ENCODE measurements at regions not wholly inside any gene's neighbourhood (a gene's known extent, or its start where the extent isn't known, plus 50 kb on each side); places are given as distances from the start of the nearest gene placed in this dataset.
"Not testable (repeated sequence)": the region's sequence is repeated elsewhere in the genome, so short reads cannot be mapped to it uniquely, and the experiment has no call there.

DNA sequence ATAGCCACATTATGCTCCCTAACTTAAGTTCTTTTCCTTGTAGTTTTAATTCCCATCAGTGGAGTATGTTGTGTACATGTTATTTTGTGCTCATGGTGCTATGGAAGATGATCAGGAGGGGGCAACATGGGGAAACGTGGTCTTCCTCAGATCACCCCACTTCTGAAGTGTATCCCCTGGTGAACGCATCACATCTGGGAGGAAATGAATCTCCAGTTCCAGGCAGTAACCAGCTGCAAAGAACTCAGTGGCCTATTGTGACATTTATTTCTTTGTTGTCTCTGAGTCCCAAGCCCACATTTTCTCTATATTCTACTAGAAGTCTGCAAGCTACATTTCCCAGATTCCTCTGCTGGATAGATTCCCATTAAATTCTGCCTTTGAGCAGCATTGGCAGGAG lies 217.0 kb downstream of the SATB1 start:
- CTCF ChIA-PET, result no interaction called here
- H3K27me3 Mint-ChIP-seq (ENCODE audit: low read depth), result peaks cover 2% of the 10 kb centered on the region
- H3K4me3 Mint-ChIP-seq, result no peak overlapping the region
- H3K36me3 Mint-ChIP-seq (ENCODE audit: low read depth), result no peaks in the 10 kb centered on the region
- intact Hi-C loops (cut with micrococcal nuclease), result no loop called here
- no peak overlapping the region for H3K27ac Mint-ChIP-seq
- no peak for DNase-seq
- no peaks in the 10 kb centered on the region for H3K9me3 Mint-ChIP-seq
- H3K4me1 Mint-ChIP-seq (ENCODE audit: low read depth), result peaks cover 9% of the 10 kb centered on the region

DNA sequence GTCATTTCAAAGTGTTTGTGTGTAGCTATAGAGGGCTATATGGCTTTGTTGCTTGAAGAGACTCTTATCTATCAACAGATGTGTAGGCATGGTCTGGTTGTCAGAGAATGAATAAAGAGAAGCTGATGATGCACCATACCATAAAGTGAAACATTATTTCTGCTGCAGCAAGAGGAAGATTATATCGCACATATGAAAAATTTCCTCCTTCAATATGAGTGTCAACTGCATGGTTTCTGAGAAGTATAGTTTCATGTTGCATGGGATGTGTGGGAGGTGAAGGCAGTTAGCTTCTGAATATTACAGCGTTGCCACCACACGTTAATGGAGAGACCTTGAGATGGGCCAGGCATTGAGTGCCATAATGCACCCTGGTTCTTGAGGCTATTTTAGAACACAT lies 217.9 kb downstream of the SATB1 start:
- H3K27me3 Mint-ChIP-seq (ENCODE audit: low read depth), result peaks cover 2% of the 10 kb centered on the region
- peak; percentile 26 for DNase-seq
- H3K27ac Mint-ChIP-seq, result no peak overlapping the region
- CTCF ChIA-PET, result interaction anchor here (0.9 kb wide), 1 partner anchor 12 kb away, joined by 3 read pairs; no protein-coding TSS in a partner anchor
- H3K4me1 Mint-ChIP-seq (ENCODE audit: low read depth), result peaks cover 9% of the 10 kb centered on the region
- intact Hi-C loops (cut with micrococcal nuclease), result no loop called here
- no peaks in the 10 kb centered on the region for H3K36me3 Mint-ChIP-seq (ENCODE audit: low read depth)
- H3K4me3 Mint-ChIP-seq, result no peak overlapping the region
- no peaks in the 10 kb centered on the region for H3K9me3 Mint-ChIP-seq

DNA sequence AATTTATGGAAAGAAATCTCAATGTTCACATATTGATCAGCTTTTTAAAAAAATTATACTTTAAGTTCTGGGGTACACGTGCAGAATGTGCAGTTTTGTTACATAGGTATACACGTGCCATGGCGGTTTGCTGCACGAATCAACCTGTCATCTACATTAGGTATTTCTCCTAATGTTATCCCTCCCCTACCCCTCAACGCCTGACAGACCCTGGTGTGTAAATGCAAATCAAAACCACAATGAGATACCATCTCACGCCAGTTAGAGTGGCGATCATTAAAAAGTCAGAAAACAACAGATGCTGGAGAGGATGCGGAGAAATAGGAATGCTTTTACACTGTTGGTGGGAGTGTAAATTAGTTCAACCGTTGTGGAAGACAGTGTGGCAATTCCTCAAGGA lies 219.4 kb downstream of the SATB1 start:
- intact Hi-C loops (cut with micrococcal nuclease); H3K9me3 Mint-ChIP-seq; H3K4me3 Mint-ChIP-seq; DNase-seq; H3K36me3 Mint-ChIP-seq (ENCODE audit: low read depth); H3K4me1 Mint-ChIP-seq (ENCODE audit: low read depth); H3K27me3 Mint-ChIP-seq (ENCODE audit: low read depth); CTCF ChIA-PET; H3K27ac Mint-ChIP-seq: not testable (repeated sequence)

DNA sequence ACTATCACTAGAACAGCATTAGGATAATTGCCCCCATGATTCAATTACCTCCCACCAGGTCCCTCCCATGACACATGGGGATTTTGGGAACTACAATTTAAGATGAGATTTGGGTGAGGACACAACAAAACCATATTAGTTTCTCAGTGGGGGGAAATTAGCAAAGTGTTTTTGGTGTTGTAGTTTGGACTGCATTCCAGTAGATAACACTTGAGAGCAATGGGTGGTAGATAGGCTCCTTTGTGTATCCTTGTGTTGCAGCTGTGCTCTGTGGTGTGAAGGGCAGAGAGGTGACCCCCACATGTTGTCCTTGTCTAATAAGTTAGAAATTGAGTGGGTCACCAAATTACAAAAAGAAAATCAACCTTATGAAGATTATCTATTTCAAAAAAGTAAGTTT lies 223.8 kb downstream of the SATB1 start:
- Mint-ChIP-seq H3K27me3 (ENCODE audit: low read depth) (peaks cover 2% of the 10 kb centered on the region), H3K4me3 (no peak overlapping the region), H3K4me1 (ENCODE audit: low read depth) (no peaks in the 10 kb centered on the region), H3K9me3 (peaks cover 26% of the 10 kb centered on the region), H3K36me3 (ENCODE audit: low read depth) (peaks cover 3% of the 10 kb centered on the region), H3K27ac (no peak overlapping the region)
- intact Hi-C loops (cut with micrococcal nuclease), result no loop called here
- DNase-seq, result no peak
- CTCF ChIA-PET, result no interaction called here

DNA sequence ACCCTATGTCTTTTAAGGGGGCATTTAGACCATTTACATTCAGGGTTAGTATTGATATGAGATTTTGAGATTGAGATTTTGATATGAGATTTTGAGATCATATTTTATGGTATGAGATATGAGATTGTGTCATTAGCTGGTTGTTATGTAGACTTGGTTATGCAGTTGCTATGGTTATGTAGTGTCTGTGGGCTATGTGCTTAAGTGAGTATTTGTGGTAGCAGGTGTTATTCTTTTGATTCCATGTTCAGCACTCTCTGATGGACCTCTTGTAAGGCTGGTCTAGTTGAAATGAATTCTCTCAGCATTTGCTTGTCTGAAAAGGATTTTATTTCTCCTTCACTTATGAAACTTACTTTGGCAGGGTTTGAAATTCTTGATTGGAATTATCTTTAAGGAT lies 225.4 kb downstream of the SATB1 start:
- no peaks in the 10 kb centered on the region for H3K27me3 Mint-ChIP-seq (ENCODE audit: low read depth)
- intact Hi-C loops (cut with micrococcal nuclease), result no loop called here
- DNase-seq, result no peak
- H3K4me3 Mint-ChIP-seq, result no peak overlapping the region
- peaks cover 26% of the 10 kb centered on the region for H3K9me3 Mint-ChIP-seq
- H3K4me1 Mint-ChIP-seq (ENCODE audit: low read depth), result no peaks in the 10 kb centered on the region
- no peak overlapping the region for H3K27ac Mint-ChIP-seq
- peaks cover 3% of the 10 kb centered on the region for H3K36me3 Mint-ChIP-seq (ENCODE audit: low read depth)
- CTCF ChIA-PET, result no interaction called here

DNA sequence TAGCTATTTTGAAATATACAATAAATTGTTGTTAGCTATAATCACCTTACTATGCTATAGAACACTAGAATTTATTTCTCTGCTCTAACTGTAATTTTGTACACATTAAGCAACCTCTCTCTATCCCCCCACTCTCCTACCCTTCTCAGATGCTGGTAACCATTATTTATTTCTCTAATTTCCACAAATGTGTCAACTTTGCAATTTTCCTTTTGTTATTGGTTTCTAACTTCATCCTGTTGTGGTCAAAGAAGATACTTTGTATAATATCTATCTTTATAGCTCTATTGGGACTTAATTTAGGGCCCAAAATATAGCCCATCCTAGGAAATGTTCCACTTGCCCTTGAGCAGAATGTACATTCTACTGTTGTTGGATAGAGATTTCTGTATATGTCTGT lies 229.3 kb downstream of the SATB1 start:
- peaks cover 3% of the 10 kb centered on the region for H3K36me3 Mint-ChIP-seq (ENCODE audit: low read depth)
- intact Hi-C loops (cut with micrococcal nuclease), result no loop called here
- H3K4me3 Mint-ChIP-seq, result no peak overlapping the region
- no peak overlapping the region for H3K27ac Mint-ChIP-seq
- no peaks in the 10 kb centered on the region for H3K27me3 Mint-ChIP-seq (ENCODE audit: low read depth)
- H3K4me1 Mint-ChIP-seq (ENCODE audit: low read depth), result no peaks in the 10 kb centered on the region
- CTCF ChIA-PET, result interaction anchor here (0.8 kb wide), 1 partner anchor 11 kb away, joined by 3 read pairs; no protein-coding TSS in a partner anchor
- DNase-seq, result no peak
- peaks cover 26% of the 10 kb centered on the region for H3K9me3 Mint-ChIP-seq

DNA sequence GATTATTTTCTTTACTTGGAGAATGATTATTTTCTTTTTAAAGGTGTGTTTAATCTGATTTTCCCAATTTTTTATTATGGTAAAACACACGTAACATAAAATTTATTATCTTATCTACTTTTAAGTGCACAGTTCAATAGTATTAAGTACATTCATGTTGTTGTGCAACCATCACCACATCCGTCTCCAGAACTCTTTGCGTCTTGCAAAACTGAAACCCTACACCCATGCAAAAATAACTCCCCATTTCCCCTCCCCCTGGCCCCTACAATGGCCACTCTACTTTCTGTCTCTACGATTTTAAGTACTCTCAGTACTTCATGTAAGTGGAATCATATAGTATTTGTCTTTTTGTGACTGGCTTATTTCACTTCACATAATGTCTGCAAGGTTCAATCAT lies 230.7 kb downstream of the SATB1 start:
- Mint-ChIP-seq H3K36me3 (ENCODE audit: low read depth) (peaks cover 3% of the 10 kb centered on the region), H3K9me3 (peaks cover 17% of the 10 kb centered on the region), H3K27me3 (ENCODE audit: low read depth) (peaks cover 2% of the 10 kb centered on the region), H3K4me1 (ENCODE audit: low read depth) (no peaks in the 10 kb centered on the region), H3K27ac (no peak overlapping the region), H3K4me3 (no peak overlapping the region)
- no peak for DNase-seq
- intact Hi-C loops (cut with micrococcal nuclease), result no loop called here
- CTCF ChIA-PET, result no interaction called here

DNA sequence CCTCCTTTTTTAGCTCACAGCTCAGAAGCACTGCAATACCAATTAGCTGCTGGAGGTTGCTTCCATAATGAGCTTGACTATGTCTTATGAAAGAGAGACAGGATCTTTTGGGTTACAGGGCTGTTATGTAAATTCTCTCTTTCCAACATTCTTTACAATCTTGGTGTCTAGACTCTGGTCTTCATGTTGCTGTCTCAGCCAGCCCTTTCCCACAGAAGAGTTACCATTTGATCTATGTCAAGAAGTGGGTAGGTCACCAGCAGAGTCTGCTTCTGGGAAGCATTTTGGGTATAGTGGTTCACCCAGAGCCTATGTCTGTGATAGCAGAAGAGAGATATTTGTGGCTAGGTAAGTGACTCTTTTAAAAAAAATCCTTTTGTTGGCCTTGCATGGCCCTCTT lies 234.5 kb downstream of the SATB1 start:
- no peaks in the 10 kb centered on the region for H3K9me3 Mint-ChIP-seq
- H3K27ac Mint-ChIP-seq, result no peak overlapping the region
- no peaks in the 10 kb centered on the region for H3K36me3 Mint-ChIP-seq (ENCODE audit: low read depth)
- no peaks in the 10 kb centered on the region for H3K4me1 Mint-ChIP-seq (ENCODE audit: low read depth)
- CTCF ChIA-PET, result no interaction called here
- intact Hi-C loops (cut with micrococcal nuclease), result no loop called here
- no peak for DNase-seq
- no peak overlapping the region for H3K4me3 Mint-ChIP-seq
- peaks cover 2% of the 10 kb centered on the region for H3K27me3 Mint-ChIP-seq (ENCODE audit: low read depth)

DNA sequence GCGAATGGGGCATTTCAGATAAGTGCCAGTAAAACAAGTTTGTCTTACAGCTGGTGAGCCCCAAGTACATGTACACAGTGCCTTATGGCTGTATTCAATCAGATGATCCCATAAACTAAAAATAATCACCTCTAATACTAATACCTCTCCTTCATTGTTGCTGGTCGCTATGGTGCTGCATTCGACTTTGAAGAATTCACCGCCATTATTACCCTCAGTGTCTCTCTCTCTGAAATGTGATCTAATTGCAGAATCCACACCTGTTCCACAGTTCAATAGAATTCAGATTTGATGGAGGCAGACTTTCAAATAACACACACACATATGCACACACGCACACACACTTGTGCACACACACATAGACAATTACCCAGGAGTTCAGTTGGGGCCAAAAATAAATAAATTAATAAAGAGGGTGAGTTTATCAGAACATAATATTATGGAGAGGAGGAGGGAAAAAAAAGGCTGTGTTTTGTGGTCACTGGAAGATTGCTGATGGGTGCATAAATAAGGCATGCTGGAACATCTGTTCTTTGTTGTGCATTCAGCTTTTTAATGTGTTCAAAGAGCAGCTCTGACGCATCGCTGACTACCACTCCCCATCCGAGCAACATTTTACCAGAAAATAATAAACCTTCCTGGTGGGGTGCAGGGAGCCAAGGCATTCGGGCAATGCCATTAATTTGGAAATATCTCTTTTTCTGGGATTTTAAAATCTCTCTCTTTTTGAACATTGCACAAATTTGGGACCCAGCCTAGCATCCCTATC lies 235.7 kb downstream of the SATB1 start:
- DNase-seq, result no peak
- Mint-ChIP-seq H3K36me3 (ENCODE audit: low read depth) (no peaks in the 10 kb centered on the region), H3K9me3 (no peaks in the 10 kb centered on the region), H3K27me3 (ENCODE audit: low read depth) (peaks cover 2% of the 10 kb centered on the region), H3K4me1 (ENCODE audit: low read depth) (no peaks in the 10 kb centered on the region), H3K27ac (no peak overlapping the region), H3K4me3 (no peak overlapping the region)
- intact Hi-C loops (cut with micrococcal nuclease), result no loop called here
- CTCF ChIA-PET, result no interaction called here

DNA sequence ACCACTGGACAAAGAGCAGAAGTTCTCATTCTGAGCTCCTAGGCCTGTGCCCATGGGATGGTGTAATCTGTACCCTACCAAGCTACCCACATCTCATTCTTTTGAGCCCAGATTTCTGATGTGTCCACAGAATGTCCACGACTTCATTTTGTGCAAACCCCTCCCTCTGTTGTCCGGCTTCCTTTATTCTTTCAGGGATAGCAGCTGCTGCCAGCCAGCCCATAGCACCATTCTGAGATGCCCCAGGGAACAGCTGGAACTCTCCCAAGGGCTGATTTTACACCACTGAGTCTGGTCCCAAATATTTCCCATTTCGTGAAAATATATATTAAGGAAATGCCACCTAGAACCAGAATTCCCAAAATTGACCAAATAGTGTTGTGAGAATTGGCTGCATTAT lies 236.6 kb downstream of the SATB1 start:
- no peaks in the 10 kb centered on the region for H3K4me1 Mint-ChIP-seq (ENCODE audit: low read depth)
- no peak overlapping the region for H3K4me3 Mint-ChIP-seq
- H3K27ac Mint-ChIP-seq, result no peak overlapping the region
- no peaks in the 10 kb centered on the region for H3K9me3 Mint-ChIP-seq
- DNase-seq, result no peak
- CTCF ChIA-PET, result interaction anchor here (0.7 kb wide), 1 partner anchor 345 kb away, joined by 3 read pairs; no protein-coding TSS in a partner anchor
- H3K27me3 Mint-ChIP-seq (ENCODE audit: low read depth), result peaks cover 2% of the 10 kb centered on the region
- H3K36me3 Mint-ChIP-seq (ENCODE audit: low read depth), result no peaks in the 10 kb centered on the region
- intact Hi-C loops (cut with micrococcal nuclease), result no loop called here

DNA sequence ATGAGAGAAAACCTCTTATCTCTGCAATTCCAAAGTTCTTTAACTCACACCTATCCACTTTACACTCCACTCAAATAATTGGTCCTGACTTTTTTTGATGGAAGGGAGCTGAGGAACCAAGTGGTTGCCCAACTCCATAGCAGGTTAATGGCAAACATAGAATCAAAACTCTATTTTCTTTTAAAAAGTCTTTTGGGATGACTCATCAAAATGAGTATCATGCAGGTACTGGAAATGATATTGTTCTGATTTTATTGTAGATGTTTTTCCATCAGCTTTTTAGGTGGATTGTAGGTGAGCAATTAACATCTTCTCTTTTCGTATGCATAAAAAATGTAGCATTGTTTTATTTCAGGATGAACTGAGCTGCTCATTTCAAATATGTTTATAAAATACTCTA lies 239.5 kb downstream of the SATB1 start:
- intact Hi-C loops (cut with micrococcal nuclease), result no loop called here
- no peak overlapping the region for H3K27ac Mint-ChIP-seq
- CTCF ChIA-PET, result no interaction called here
- no peaks in the 10 kb centered on the region for H3K36me3 Mint-ChIP-seq (ENCODE audit: low read depth)
- DNase-seq, result no peak
- H3K27me3 Mint-ChIP-seq (ENCODE audit: low read depth), result peaks cover 2% of the 10 kb centered on the region
- H3K4me3 Mint-ChIP-seq, result no peak overlapping the region
- H3K4me1 Mint-ChIP-seq (ENCODE audit: low read depth), result no peaks in the 10 kb centered on the region
- H3K9me3 Mint-ChIP-seq, result no peaks in the 10 kb centered on the region

DNA sequence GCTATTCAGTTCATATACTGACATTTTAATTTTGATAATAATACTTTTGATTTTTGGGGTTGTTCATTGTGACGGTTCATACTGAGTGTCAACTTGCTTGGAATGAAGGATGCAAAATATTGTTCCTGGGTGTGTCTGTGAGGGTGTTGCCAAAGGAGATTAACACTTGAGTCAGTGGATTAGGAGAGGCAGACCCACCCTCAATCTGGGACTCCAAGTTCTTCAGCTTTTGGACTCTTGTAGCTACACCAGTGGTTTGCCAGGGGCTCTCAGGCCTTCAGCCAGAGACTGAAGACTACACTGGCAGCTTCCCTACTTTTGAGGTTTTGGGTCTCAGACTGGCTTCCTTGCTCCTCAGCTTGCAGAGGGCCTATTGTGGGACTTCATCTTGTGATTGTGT lies 242.2 kb downstream of the SATB1 start:
- intact Hi-C loops (cut with micrococcal nuclease); H3K4me3 Mint-ChIP-seq; DNase-seq: not testable (repeated sequence)

DNA sequence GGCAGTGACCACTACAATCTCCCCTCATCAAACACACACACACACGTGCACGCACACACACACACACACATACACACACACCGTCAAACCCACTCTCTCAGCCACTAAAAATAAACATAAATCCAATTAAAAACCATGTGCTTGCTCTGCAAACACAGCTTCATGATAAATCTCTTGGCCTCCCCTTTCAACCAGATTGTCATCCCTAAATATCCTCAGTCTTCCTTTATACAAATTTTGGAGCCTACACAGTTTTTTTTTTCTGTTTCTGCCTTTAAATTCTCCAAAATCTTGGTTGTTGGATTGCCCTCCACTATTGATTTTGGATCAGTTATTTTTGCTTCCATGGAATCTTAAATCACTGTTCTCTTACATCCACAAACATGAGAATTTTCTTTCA lies 245.6 kb downstream of the SATB1 start:
- H3K9me3 Mint-ChIP-seq, result no peaks in the 10 kb centered on the region
- intact Hi-C loops (cut with micrococcal nuclease), result no loop called here
- H3K27ac Mint-ChIP-seq, result no peak overlapping the region
- CTCF ChIA-PET, result no interaction called here
- no peaks in the 10 kb centered on the region for H3K27me3 Mint-ChIP-seq (ENCODE audit: low read depth)
- no peak overlapping the region for H3K4me3 Mint-ChIP-seq
- H3K36me3 Mint-ChIP-seq (ENCODE audit: low read depth), result no peaks in the 10 kb centered on the region
- no peak for DNase-seq
- no peaks in the 10 kb centered on the region for H3K4me1 Mint-ChIP-seq (ENCODE audit: low read depth)

More for the DNA sequence above, 242.2 kb downstream of the SATB1 start:
- CTCF ChIA-PET, result interaction anchor here (0.6 kb wide), 1 partner anchor 351 kb away, joined by 3 read pairs; no protein-coding TSS in a partner anchor
- not testable (repeated sequence) for H3K4me1 Mint-ChIP-seq (ENCODE audit: low read depth); H3K27me3 Mint-ChIP-seq (ENCODE audit: low read depth); H3K9me3 Mint-ChIP-seq; H3K36me3 Mint-ChIP-seq (ENCODE audit: low read depth); H3K27ac Mint-ChIP-seq

Measured in activated naive CD4-positive, alpha-beta T cell treated with anti-CD3 and anti-CD28 coated beads for 36 hours (primary cell).